DND-41 (cell line): ENCODE measurements at regions not wholly inside any gene's neighbourhood (a gene's known extent, or its start where the extent isn't known, plus 50 kb on each side); places are given as distances from the start of the nearest gene placed in this dataset.

Source experiments
- CTCF ChIP-seq: IDR thresholded peaks from 2 replicates; pipeline ENCODE4 v1.5.1; 2012; ENCODE audit warnings: borderline replicate concordance, low read length, moderate library complexity, mild to moderate bottlenecking; ENCODE audit not compliant: poor library complexity, severe bottlenecking; ENCODE audit errors: extremely low read depth
- EZH2 ChIP-seq: IDR thresholded peaks from 3 replicates; pipeline ENCODE4 v1.6.1; 2012; ENCODE audit warnings: borderline replicate concordance, low read depth, mild to moderate bottlenecking, moderate library complexity, low read length, inconsistent platforms; ENCODE audit not compliant: severe bottlenecking

DNA sequence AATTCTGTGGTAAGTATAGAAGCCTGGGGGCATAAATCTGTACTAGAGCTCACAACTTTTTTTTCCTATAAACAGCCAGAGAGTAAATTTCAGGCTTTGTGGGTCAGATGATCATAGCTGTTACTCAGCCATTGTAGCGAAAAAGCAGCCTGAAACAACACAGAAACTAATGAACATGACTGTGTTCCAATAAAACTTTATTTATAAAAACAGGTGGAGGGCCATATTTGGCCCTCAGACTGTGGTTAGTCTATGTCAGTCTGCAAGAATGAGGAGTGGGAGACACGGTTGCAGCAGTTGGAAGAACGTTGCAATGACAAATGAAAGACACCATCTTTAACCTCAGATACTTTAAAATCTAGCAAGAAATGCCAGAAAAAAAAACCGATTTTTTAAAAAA lies 389.6 kb upstream of the PRKCQ start:
- TF ChIP-seq EZH2 = no peak
- TF ChIP-seq CTCF = no peak
